KMS-11 (cell line): ENCODE measurements at regions not wholly inside any gene's neighbourhood (a gene's known extent, or its start where the extent isn't known, plus 50 kb on each side); places are given as distances from the start of the nearest gene placed in this dataset.

ENCODE experiments used
- H2AFZ ChIP-seq: fragments of 200-600 bp; sonication (generic); 2 replicates; pipeline ENCODE4 v1.6.1; 2016; ENCODE audit warnings: antibody characterized with exemption, mixed run types, low read depth
- H3K27ac ChIP-seq: fragments of 200-600 bp; sonication (generic); 2 replicates; pipeline ENCODE4 v1.6.1; 2016; ENCODE audit warnings: mild to moderate bottlenecking, mixed run types
- H3K27me3 ChIP-seq: fragments of 200-600 bp; sonication (generic); 2 replicates; pipeline ENCODE4 v1.6.1; 2017; ENCODE audit warnings: mild to moderate bottlenecking, low read depth, mixed run types, moderate library complexity; ENCODE audit not compliant: insufficient read depth
- H3K36me3 ChIP-seq: fragments of 200-600 bp; sonication (generic); 2 replicates; pipeline ENCODE4 v1.6.1; 2017; ENCODE audit warnings: mild to moderate bottlenecking, mixed run types; ENCODE audit not compliant: insufficient read depth
- H3K4me1 ChIP-seq: fragments of 200-600 bp; sonication (generic); 2 replicates; pipeline ENCODE4 v1.6.1; 2016; ENCODE audit warnings: mild to moderate bottlenecking, low read depth, mixed run types; ENCODE audit not compliant: poor library complexity, severe bottlenecking
- H3K4me2 ChIP-seq: fragments of 200-600 bp; sonication (generic); 2 replicates; pipeline ENCODE4 v1.7.0; 2016; ENCODE audit warnings: mild to moderate bottlenecking, mixed run types
- H3K4me3 ChIP-seq: fragments of 200-600 bp; sonication (generic); IDR thresholded peaks from 2 replicates; pipeline ENCODE4 v1.6.1; 2017; ENCODE audit warnings: low read depth, low read length, mixed read lengths; ENCODE audit not compliant: insufficient read depth
- H3K79me2 ChIP-seq: fragments of 200-600 bp; sonication (generic); 2 replicates; pipeline ENCODE4 v1.6.1; 2016; ENCODE audit warnings: low read depth, mixed run types; ENCODE audit not compliant: insufficient read depth
- H3K9ac ChIP-seq: fragments of 200-600 bp; sonication (generic); 2 replicates; pipeline ENCODE4 v1.6.1; 2016; ENCODE audit warnings: mild to moderate bottlenecking, mixed run types
- H4K20me1 ChIP-seq: fragments of 200-600 bp; sonication (generic); 2 replicates; pipeline ENCODE4 v1.6.1; 2016; ENCODE audit warnings: mild to moderate bottlenecking, mixed run types; ENCODE audit not compliant: insufficient read depth
- TF ChIP-seq, protein P1 (sequence below): fragments of 200-600 bp; sonication (generic); conservative IDR thresholded peaks from 2 replicates; pipeline ENCODE4 v1.6.1; 2017; ENCODE audit warnings: low read depth, mild to moderate bottlenecking, antibody characterized with exemption, low read length, moderate library complexity, mixed read lengths

DNA sequence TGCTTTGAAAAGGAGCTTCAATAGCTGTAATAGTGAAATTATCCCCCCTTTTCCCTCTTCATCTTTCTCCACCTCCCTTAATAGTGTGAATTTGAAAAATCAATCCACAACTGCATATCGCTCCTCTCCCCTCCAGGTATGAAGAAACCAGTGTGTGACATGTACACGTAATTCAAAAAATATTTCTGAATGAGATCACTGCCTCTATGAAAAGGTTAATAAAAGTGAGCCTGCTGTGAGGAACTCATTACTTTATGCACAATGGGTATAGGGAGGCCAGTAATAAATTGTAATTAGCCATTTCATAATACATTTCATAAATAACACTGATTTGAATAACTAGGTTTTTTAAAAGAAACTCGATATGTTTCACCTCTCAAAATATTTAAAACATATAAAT lies 209.0 kb upstream of the KYNU start:
- no peaks in the 10 kb centered on the region for H3K27me3 ChIP-seq

DNA sequence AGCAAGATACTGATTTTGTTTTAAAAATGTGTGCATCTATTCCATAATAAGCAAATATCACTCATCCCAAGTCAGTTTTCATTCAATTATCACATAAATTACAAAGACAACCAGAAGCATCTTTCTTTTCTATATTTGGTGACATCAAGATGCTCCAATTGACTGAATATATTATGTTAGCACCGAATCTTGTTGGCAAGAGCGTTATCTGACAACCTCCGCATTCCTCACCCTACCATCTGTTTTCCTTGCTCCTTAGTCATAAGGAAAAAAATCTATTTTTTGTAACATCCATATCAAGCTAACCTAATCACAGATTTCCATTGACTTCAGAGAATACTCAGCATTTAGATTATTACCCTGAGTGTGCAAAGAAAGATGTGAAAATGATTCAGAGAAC lies 212.2 kb upstream of the KYNU start:
- no peak overlapping the region for H2AFZ ChIP-seq

More for the DNA sequence above, 209.0 kb upstream of the KYNU start:
- Histone ChIP-seq H3K4me2 (no peak overlapping the region), H4K20me1 (no peaks in the 10 kb centered on the region), H3K79me2 (no peaks in the 10 kb centered on the region), H3K36me3 (no peaks in the 10 kb centered on the region), H3K9ac (no peak overlapping the region), H3K27ac (no peak overlapping the region), H2AFZ (no peak overlapping the region), H3K4me3 (no peak overlapping the region), H3K4me1 (no peaks in the 10 kb centered on the region)
- TF ChIP-seq, protein P1, sequence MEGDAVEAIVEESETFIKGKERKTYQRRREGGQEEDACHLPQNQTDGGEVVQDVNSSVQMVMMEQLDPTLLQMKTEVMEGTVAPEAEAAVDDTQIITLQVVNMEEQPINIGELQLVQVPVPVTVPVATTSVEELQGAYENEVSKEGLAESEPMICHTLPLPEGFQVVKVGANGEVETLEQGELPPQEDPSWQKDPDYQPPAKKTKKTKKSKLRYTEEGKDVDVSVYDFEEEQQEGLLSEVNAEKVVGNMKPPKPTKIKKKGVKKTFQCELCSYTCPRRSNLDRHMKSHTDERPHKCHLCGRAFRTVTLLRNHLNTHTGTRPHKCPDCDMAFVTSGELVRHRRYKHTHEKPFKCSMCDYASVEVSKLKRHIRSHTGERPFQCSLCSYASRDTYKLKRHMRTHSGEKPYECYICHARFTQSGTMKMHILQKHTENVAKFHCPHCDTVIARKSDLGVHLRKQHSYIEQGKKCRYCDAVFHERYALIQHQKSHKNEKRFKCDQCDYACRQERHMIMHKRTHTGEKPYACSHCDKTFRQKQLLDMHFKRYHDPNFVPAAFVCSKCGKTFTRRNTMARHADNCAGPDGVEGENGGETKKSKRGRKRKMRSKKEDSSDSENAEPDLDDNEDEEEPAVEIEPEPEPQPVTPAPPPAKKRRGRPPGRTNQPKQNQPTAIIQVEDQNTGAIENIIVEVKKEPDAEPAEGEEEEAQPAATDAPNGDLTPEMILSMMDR = no peak

DNA sequence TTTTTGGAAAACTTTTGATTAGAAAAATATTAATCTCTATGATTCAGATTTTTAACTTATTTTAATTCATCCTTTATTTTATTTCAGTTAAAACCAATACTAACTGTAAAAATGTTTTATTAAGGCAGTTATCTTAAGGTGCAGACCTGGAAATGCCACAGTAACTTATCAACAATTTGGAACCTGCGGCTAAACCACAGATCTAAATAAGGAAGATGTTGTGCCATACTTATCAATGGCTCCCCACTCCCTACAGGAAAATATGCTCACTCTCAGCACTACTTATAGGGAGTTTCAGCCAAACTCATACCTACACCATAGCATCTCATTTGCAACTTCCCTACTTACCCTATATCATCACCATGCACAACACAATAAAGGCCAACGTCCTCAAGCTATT lies 226.9 kb upstream of the KYNU start:
- Histone ChIP-seq H3K79me2 (no peaks in the 10 kb centered on the region), H3K27me3 (no peaks in the 10 kb centered on the region), H3K4me3 (no peak overlapping the region), H3K27ac (no peak overlapping the region), H3K4me2 (no peak overlapping the region), H2AFZ (no peak overlapping the region), H3K4me1 (no peaks in the 10 kb centered on the region), H3K9ac (no peak overlapping the region), H3K36me3 (no peaks in the 10 kb centered on the region), H4K20me1 (no peaks in the 10 kb centered on the region)
- TF ChIP-seq, protein P1 = no peak

More for the DNA sequence above, 212.2 kb upstream of the KYNU start:
- Histone ChIP-seq H3K79me2 (no peaks in the 10 kb centered on the region), H3K36me3 (no peaks in the 10 kb centered on the region), H3K4me2 (no peak overlapping the region), H4K20me1 (no peaks in the 10 kb centered on the region), H3K27me3 (no peaks in the 10 kb centered on the region), H3K9ac (no peak overlapping the region), H3K4me1 (no peaks in the 10 kb centered on the region), H3K27ac (no peak overlapping the region), H3K4me3 (no peak overlapping the region)
- TF ChIP-seq, protein P1 = no peak

DNA sequence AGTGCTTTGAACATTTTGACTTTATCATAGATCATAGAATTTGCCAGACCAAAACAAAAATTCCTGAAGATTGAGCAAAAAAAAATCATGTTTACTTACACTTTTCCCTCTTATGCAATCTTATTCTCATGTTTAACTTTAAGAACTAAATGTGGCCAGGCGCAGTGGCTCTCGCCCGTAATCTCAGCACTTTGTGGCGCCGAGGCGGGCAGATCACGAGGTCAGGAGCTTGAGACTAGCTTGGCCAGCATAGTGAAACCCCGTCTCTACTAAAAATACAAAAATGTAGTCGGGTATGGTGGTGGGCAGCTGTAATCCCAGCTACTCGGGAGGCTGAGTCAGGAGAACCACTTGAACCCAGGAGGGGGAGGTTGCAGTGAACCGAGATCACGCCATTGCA lies 227.9 kb upstream of the KYNU start:
- no peaks in the 10 kb centered on the region for H3K79me2 ChIP-seq
- H3K27ac ChIP-seq = no peak overlapping the region
- TF ChIP-seq, protein P1 = no peak
- H3K4me1 ChIP-seq = no peaks in the 10 kb centered on the region
- H3K4me2 ChIP-seq = no peak overlapping the region
- no peak overlapping the region for H2AFZ ChIP-seq
- H3K27me3 ChIP-seq = no peaks in the 10 kb centered on the region
- H3K9ac ChIP-seq = no peak overlapping the region
- H4K20me1 ChIP-seq = no peaks in the 10 kb centered on the region
- H3K4me3 ChIP-seq = no peak overlapping the region
- H3K36me3 ChIP-seq = no peaks in the 10 kb centered on the region
